ENCODE measurements at regions not wholly inside any gene's neighbourhood (a gene's known extent, or its start where the extent isn't known, plus 50 kb on each side); places are given as distances from the start of the nearest gene placed in this dataset.
"Not testable (repeated sequence)": the region's sequence is repeated elsewhere in the genome, so short reads cannot be mapped to it uniquely, and the experiment has no call there.

DNA sequence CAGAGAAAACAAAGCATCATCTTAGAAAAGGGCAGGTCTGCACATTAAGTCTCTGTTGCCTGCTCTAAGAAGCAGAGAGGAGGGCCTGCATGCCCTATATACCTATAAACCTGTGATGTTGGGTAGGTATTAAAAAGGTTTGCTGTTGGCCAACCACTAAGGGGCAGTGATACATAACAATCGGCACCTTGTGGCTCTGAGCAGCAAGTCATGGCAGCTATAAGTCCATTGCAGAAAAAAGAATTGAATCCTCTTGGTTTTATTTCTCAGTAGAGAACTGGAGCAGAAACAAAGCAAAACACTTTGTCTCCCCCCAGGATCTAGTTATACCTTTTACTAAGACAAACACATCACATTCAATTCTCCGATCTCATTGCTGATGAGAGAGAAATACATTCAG is 1364.4 kb downstream of the STIM2 start:
- DNase-seq (ENCODE audit: low spot score): no peak

DNA sequence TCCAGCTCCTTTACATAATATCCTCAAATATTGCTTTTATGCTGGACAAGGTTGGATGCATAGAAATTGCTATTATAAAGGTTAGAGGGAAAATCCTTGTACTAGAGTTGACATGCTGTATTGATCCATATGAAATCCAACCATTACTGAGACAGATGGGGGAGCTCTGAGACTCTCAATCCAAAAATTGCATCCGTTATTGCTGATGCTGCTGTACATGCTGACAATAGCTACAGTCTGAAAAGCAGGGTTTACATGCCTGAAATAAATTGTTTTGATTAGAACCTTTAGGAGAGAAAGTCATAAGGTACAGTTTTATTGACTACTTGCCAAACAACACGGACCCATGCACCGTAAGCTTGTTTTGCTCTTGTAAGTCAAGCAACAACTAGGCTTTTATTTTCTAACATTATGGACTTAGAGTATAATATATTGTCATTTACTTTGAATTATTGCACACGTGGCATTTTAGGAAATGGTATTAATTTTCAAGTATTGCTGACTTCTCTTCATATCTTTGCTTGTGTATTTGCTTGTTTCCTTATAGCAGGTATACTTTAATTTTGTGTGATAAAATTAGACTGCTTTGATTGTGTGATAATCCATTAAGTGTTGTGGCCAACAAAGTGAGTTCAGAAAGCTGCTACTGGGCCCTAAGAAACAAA is 1365.2 kb downstream of the STIM2 start:
- DNase-seq (ENCODE audit: low spot score): no peak

DNA sequence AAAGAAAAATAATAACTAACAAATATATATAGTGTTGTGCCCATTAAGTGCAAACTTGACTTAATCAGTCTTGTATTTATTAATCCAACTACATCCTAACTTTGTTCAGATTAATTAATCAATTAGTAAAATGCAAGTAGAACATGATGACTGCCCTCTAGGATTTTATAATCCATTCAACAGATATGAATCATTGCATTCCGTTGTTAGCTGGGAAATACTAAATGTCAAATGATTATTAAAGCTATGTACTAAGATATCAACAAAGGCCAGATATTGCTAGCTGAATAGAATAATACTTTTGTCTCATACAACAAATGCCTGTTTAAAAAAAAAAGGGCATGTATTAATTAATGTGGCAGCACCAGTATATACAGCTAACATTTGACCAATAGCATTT is 1366.3 kb downstream of the STIM2 start:
- no peak for DNase-seq (ENCODE audit: low spot score)

DNA sequence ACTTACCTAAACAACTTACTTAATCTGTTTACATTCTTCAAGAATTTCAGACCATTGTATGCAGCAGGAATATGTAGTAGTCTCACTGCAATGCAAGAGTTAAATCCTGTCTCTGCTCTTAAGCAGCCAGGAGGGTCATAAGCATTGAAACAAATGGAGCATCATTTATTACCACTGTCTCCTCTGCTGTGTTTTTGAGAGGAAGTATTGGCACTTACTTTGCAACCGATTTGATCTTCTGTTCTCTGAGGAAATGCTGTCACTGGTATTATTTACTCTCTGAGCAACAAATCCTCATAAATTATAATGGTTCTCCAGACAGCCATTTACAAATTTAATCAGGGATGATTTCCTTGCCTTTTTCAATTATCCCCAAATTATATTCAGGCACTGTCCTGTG is 1367.1 kb downstream of the STIM2 start:
- no peak for DNase-seq (ENCODE audit: low spot score)

DNA sequence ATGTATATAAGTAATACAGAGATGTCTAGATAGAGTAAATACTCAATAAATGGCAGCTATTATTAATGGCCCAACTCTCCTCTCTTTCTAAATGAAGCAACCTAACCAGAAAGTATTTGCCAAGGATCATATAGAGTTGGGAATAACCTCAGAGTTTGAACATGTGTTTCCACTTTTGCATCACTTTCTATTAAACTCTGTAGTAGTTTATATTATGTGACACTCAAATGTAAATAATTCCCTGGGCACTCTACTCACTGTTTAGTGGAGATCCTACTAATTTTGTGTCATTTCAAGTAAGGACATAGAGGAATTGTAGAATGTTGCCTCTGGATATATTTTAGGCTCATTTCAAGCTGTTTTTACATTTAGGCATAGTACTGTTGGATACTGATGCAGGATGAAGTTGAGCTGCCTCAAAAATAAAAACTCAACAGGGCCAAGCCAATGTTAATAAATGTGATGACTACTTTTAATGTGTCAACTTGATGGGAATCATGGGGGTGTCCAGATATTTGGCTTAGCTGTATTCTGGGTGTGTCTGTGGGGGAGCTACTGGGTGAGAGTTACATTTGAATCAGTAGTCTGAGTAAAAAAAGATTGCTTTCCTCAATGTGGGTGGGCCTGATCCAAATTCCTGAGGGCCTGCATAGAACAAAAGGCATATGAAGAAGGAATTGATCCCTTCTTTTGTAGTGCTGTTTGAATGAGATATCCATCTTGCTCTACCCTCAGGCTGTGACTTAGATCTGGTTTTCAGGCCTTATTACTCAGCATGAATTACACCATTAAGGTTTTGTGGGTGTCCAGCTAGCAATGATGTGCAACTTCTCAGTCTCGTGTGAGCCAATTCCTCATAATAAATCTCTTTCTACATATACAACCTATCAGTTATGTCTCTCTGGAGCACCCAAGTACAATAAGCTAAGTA is 1368.2 kb downstream of the STIM2 start:
- DNase-seq (ENCODE audit: low spot score): no peak

DNA sequence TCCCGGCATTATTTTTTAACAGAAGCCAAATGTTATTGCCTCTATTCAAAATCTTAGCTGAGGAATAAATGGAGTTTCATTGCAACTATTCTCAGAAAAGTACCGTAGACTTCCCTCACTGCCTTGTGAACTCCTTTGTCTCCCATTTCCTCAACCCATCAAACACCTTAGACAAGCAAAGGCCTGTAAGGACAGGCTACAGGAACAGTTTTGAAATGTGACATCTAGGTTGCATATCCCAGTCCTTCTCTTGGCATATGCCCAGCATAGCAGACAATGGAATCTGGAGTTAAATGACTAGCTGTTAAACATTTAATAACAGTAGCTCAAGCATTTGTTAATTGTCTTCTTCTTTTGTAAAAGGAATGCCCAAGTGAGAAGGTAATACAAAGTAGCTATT is 1371.7 kb downstream of the STIM2 start:
- DNase-seq (ENCODE audit: low spot score): no peak

DNA sequence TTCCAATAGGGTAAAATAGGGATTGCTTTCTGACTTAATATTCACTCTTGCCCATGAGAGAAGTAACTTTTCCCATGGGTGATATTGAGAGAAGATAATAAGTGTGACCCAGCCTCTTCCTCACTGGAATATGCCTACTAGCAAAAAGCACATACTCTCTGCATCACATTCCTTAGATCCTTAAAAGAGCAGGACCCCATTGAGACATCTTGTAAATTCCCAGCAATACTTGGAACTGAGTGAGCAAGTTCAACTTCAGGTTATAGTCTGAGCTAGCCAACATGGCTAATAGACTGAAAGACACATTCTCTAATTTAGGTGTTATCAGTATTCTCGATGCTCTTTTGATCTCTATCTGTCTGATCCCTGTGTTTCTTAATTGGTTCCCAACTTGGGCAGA is 1372.3 kb downstream of the STIM2 start:
- DNase-seq (ENCODE audit: low spot score): no peak

DNA sequence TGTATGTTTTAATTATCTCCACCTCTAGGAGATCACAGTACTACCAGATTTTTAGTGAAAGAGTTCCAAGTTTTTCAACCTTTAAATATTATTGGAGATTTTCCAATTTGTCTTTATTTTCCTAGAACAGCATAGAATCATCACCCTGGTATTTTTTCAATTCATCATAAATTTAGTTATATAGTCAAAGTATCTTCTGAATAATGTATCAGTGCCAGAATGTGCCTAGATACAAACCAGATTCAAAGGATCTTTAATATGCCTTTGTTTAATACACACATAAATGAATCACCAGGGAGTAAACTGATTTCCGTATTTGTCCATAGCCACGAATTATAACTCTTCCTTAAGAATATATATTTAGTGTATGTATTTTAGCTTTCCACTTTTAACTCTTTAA is 1373.1 kb downstream of the STIM2 start:
- no peak for DNase-seq (ENCODE audit: low spot score)

DNA sequence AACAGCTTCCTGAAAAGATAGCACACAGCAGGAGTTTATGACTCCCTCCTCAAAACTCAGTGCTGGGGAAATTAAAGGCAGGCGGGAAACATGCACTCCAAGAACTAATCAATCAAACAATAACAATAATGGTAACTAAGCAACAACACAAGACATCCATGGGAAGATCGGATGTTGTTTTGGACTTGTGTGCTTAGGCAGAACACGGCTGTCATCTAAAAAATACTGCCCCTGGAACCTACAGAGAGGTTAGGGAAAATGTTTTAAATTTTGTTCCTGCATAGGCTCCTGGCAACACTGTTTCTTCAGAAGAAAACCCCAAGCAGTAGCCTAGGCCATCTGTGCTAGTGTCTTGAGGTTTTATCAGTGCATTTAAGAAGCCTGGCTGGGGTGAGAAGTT is 1378.2 kb downstream of the STIM2 start:
- DNase-seq (ENCODE audit: low spot score): no peak

DNA sequence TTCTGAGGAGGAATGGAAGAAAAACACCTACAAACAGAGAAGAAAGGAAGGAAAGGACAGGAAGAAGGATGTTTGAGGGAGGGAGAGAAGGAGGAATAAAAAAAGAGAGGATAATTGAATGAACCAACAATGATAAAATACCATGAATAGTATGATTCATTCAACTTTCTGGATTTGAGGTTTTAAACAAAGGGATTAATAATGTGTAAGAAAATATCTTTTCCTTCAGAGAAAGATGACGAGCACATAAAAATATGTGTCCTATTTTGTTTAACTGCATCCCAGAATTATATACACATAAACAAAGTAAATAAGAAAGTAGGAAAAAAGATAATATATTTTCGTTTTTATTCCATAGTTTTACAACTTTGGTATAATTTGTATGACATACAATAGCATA is 1380.4 kb downstream of the STIM2 start:
- DNase-seq (ENCODE audit: low spot score): no peak

DNA sequence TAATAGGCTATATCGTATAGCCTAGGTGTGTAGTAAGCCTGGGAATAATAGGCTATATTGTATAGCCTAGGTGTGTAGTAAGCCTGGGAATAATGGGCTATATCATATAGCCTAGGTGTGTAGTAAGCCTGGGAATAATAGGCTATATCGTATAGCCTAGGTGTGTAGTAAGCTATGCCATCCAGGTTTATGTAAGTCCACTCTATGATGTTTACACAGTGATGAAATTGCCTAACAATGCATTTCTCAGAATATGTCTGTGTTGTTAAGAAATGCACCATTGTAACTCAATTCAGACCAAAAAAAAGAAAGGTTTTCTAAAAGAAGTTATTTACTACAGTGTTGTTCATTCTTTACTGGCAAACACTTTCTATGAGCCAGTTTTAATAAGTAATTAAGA is 1387.2 kb downstream of the STIM2 start:
- DNase-seq (ENCODE audit: low spot score): no peak

DNA sequence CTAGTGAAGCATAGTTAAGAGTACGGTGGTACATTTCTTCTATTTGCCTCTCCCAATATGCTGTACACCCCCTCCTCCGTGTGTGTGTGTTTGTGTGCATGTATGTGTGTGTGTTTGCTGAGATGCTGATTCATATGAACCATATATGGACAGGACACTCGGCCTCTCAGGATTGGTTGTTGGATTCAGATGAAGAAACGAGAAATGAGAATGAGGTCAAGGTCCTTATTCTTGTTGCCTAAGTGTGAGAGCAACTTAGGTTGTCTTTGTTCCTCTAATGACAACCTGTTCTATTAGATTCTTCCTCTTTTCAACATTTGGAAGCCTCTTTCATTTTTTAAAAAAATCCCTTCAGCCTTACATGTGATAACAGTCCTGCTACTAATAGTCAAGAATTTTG is 1387.6 kb downstream of the STIM2 start:
- DNase-seq (ENCODE audit: low spot score): no peak

DNA sequence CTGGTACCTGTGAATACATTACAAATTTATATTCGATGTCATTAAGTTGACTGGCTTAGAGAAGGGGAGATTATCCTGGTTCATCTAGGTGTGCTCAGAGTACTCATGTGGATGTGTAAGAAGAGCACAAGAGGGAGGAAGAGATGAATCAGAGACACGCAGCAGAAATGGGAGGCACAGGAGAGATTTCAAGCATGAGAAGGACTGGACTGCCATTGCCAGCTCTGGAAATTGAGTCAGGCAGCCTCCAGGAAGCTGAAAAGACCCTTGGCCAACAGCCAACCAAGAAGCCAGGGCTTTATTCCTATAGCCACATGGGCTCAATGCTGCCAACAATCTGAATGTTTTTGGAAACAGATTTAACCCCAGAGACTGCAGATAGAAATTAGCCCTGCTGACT is 1390.0 kb downstream of the STIM2 start:
- no peak for DNase-seq (ENCODE audit: low spot score)

DNA sequence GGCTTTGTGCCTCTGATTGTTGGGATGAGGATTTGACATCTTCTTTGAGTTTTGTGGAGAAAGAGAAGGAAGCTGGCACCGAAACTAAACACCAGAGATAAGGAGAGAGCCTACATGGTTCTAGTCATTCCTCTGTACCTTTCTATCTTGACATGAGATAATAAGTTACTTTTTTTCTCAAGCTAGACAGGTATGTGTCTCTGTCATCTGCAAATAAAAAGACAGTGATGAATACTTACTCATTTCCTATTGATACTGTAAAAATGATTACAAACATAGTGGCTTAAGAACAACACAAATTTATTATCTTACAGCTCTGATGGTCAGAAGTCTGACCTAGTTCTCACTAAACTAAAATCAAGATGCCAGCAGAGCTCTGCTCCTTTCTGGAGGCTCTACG is 1391.2 kb downstream of the STIM2 start:
- DNase-seq (ENCODE audit: low spot score): no peak

DNA sequence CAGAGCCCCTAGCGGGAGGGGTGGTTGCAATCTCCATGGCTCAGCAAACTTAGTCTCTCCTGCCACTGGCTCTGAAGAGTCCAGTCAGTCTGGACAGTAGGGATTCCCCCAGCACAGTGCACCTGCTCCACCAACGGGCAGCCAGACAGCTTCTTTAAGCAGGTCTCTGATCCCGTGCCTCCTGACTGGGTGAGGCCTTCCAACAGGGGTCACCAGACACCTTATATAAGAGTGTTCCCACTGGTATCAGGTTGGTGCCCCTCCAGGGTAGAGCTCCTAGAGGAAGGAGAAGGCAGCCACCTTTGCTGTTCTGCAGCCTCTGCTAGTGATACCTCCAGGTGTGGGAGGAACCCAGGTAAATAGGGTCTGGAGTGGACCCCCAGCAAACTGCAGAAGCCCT is 1393.4 kb downstream of the STIM2 start:
- DNase-seq (ENCODE audit: low spot score): no peak

DNA sequence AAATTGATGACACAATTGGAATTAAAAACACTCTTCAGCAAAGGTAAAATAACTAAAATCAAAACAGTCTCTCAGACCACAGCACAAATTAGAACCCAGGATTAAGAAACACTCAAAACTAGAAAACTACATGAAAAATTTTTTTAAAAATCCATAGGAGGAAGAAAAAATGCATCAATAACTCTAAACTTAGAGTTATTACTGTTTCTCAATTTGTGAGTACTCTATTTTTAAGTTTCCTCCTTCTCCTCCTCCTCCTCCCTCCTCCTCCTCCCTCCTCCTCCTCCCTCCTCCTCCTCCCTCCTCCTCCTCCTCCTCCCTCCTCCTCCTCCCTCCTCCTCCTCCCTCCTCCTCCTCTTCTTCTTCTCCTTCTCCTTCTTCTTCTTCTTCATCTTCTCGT is 1395.7 kb downstream of the STIM2 start:
- no peak for DNase-seq (ENCODE audit: low spot score)

DNA sequence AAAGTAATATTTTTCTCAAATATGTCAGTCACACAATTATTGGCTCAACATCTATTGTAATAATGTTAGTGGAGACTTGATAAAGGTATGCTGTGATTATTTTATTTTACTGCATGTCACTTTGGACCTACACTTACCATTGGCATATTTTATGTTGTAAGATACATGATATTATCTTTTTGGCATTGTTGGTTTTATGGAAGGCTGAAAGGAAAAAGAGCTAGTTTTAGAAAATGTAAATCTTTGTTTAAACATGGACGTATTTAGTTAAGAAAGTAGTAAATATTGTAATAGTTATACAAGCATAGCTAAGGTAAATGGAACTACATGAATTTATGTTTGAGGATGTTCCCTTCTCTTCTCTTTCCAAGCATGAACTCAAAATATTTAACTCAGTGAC is 1399.3 kb downstream of the STIM2 start:
- DNase-seq (ENCODE audit: low spot score): no peak

DNA sequence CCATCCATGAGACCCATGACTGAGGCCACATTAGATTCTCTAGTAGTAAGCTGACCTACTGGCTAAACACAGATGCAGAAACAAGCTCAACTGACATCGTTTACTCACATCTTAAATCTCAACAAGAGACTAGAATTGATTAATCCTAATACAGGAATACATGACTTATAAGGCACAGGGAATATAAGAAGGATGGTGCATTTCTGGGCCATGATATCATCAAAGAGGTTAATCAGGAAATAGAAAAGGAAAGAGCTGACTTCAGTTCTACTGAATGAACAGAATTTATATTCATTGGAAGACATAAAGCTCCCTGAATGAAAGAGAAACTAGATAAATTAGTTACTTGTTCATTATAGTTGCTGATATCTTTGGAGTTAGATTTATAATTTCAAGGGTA is 1406.5 kb downstream of the STIM2 start:
- no peak for DNase-seq (ENCODE audit: low spot score)

DNA sequence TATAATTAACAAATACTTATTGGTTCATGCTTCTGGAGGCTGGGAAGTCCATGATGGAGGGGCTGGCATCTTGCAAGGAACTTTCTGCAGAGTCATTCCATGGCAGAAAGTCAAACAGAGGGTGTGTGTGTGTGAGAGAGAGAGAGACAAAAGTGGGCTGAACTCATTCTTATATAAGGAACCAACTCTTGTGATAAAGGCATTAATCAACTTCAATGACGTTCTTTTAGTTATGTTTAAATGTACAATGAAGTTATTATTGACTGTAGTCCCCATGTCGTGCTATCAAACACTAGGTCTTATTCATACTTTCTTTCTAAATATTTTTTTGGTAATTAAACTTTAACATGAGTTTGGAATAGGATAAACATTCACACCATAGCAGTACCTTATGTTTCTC is 1408.8 kb downstream of the STIM2 start:
- no peak for DNase-seq (ENCODE audit: low spot score)

DNA sequence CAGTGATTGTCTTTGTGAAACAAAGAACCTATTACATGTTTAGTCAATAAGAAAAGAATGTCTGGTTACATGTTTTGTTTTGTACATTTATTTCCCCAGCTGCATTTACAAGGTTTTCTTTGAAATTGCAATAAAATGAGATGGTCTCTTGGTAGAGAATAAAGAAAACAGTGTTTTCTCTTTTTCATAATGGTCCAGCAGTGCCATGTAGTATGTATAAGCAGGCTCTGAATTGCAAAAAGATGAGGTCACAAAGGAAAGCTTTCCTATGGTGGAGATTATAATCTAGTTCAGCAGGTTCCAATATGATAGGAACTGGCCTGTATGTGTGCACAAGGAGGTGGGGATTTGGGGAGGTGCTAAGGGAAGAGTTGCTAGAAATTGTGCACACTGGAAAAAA is 1417.3 kb downstream of the STIM2 start:
- no peak for DNase-seq (ENCODE audit: low spot score)

DNA sequence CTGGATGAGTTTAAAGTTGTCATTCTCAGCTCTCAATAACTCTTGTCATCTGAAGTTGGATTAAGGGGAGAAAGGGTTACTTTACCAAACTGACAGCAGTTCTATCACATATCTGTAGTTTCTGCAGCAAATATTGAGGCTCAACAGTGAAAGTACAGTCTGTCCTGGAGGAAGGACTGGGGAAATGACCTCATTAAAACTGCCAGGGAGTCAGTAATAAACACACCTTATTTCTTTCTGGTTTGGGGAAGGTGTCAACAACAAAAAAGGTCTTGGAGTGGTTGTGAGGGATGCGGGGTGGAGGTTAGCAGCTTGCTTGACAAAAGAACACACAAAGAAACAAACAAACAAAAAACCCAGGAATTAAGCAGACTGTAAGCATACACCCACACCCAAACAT is 1418.0 kb downstream of the STIM2 start:
- no peak for DNase-seq (ENCODE audit: low spot score)

DNA sequence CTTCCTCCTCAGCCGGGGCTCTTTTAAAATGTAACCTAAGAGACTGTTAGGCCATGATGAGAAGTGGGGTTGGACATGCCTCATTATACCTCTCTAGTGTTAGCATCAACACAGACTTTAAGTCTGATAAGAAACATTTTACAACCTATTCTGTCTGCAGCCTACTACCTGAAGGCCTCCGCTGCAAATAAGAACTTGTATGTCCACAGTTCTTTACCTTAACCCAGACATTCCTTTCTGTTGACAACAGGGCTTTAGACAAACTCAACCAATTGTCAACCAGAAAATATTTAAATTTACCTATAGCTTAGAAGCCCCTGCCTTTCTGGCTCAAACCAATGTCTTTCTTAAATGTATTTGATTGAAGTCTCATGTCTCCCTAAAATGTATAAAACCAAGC is 1418.6 kb downstream of the STIM2 start:
- no peak for DNase-seq (ENCODE audit: low spot score)

DNA sequence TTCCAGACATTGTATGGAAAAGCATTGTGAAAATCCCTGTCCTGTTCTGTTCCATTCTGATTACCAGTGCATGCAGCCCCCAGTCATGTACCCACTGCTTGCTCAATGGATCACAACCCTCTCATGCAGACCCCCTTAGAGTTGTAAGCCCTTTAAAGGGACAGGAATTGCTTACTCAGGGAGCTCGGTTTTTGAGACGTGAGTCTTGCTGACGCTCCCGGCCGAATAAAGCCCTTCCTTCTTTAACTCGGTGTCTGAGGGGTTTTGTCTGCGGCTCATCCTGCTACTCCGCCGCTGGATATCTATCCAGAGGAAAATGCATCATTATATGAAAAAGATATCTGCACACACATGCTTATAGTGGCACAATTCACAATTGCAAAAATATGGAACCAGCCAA is 1425.6 kb downstream of the STIM2 start:
- not testable (repeated sequence) for DNase-seq (ENCODE audit: low spot score)

DNA sequence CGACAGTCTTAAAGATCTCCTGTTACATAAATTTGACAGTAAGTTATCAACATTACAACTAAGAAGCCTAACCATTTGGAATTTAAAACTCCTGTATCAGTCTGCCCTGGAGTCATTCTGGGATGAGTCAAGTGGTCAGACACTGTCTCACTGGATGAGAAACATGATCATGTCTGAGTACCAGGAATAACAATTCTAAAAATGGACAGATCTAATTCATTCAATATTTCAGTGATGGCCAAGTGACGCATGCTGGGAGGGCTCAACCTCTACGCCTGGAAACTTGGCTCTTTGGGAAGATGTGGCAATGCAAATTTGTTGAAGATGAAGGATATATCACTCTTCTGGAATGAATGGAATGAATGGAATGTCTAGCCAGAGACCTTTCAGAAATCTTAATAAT is 1427.2 kb downstream of the STIM2 start:
- no peak for DNase-seq (ENCODE audit: low spot score)
